ENCODE measurements at regions not wholly inside any gene's neighbourhood (a gene's known extent, or its start where the extent isn't known, plus 50 kb on each side); places are given as distances from the start of the nearest gene placed in this dataset.

DNA sequence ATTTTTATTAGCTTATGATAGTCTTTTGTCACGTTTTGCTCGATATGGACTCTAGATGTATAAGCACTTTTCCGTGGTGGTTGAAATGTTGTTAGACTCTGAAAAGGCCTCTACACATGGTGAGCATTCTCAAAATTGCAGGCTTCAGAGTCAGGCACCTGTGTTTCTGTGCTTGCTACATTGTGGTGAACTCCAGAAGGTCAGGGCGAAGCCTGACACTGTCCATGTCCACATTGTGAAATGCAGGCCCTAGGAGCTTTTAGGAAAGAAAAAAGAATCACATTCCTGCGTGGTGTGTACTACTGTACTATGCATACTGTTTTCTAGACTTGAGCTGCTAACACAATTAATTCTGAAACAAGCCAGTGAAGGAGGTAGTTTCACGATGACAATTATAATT is 86.3 kb downstream of the HS3ST1 start:
- TF ChIP-seq FOXM1 (IDR thresholded peaks at IDR 0.05; ENCODE audit: borderline replicate concordance), result no peak
- TF ChIP-seq ZNF384 (IDR thresholded peaks at IDR 0.05), result no peak
- TF ChIP-seq ARNT (IDR thresholded peaks at IDR 0.05), result no peak

Measured in HEK293T (cell line).